HepG2 (cell line): ENCODE measurements at regions not wholly inside any gene's neighbourhood (a gene's known extent, or its start where the extent isn't known, plus 50 kb on each side); places are given as distances from the start of the nearest gene placed in this dataset.

Experiments used
- ATAC-seq: fragments of 200-7000 bp; cut with Tn5 transposase; 3 replicates; pipeline ENCODE4 v1.9.1; 2020; ENCODE audit warnings: mild to moderate bottlenecking, moderate library complexity
- BruUV-seq: library from RNA; stranded (reverse); fragments of 400-500 nt; replicated peaks from 2 replicates; lab custom pipeline; 2021; lab: Mats Ljungman, UMichigan
- CTCF ChIA-PET: fragments of 300-600 bp; formaldehyde crosslinking; extraction: SDS; loops from one replicate; lab custom pipeline; 2021; ENCODE audit warnings: low total read pairs, inconsistent platforms, low intra/inter-chr PET ratio; lab: Yijun Ruan, JAX
- POLR2A ChIA-PET: fragments of 350-600 bp; sonication (Branson Sonifier 250); formaldehyde crosslinking; loops from one replicate; lab custom pipeline; 2020; ENCODE audit warnings: antibody characterized with exemption, inconsistent platforms; lab: Yijun Ruan, JAX
- DNase-seq: peaks from one replicate; pipeline ENCODE4 v3.0.0-alpha.2; 2015; ENCODE audit warnings: low spot score
- FAIRE-seq: peaks from 3 replicates; lab custom pipeline; 2011; peaks lifted over from hg19 to GRCh38; lab: Jason Lieb, UNC
- H2AFZ ChIP-seq: one replicate; pipeline ENCODE4 v1.6.1; 2011; ENCODE audit warnings: low read length, inconsistent platforms
- H3K27ac ChIP-seq: fragments of 300-600 bp; 3 replicates; pipeline ENCODE4 v1.8.0; 2011; ENCODE audit warnings: mixed run types, mild to moderate bottlenecking, mixed read lengths, low read length, inconsistent platforms; ENCODE audit not compliant: insufficient read depth; ENCODE audit errors: extremely low read length
- H3K27me3 ChIP-seq, 2 experiments: fragments of 200-600 bp in 1 of 2; 2 replicates in 1 of 2; 3 replicates in 1 of 2; pipeline versions ENCODE4 v1.6.0 to v1.8.0; 2011; ENCODE audit warnings: low read length in 2 of 2, mild to moderate bottlenecking in 2 of 2, moderate library complexity in 2 of 2, inconsistent platforms in 1 of 2; ENCODE audit not compliant: insufficient read depth in 2 of 2, control insufficient read depth in 1 of 2
- H3K36me3 ChIP-seq, 2 experiments: fragments of 200-600 bp in 1 of 2; replicated peaks in 1 of 2; 2 replicates in 1 of 2; 3 replicates in 1 of 2; pipeline versions ENCODE4 v1.5.1 to v1.8.0; 2011; ENCODE audit warnings: low read length in 2 of 2, inconsistent platforms in 1 of 2; ENCODE audit not compliant: insufficient read depth in 2 of 2, control insufficient read depth in 1 of 2
- H3K4me1 ChIP-seq: 2 replicates; pipeline ENCODE4 v1.5.1; 2012; ENCODE audit warnings: low read length, inconsistent platforms; ENCODE audit not compliant: insufficient read depth
- H3K4me2 ChIP-seq: 2 replicates; pipeline ENCODE4 v1.6.0; 2011; ENCODE audit warnings: low read depth, low read length, inconsistent platforms
- H3K4me3 ChIP-seq, 3 experiments: fragments of 200-600 bp in 1 of 3; sonication (generic), shearing (Covaris generic) in 1 of 3; replicated peaks in 1 of 3; 2 replicates each; pipeline ENCODE4 v1.5.1; 2011 to 2016; ENCODE audit warnings: low read length in 3 of 3, inconsistent platforms in 2 of 3, low read depth in 2 of 3, mild to moderate bottlenecking in 2 of 3, control low read depth in 1 of 3, mixed read lengths in 1 of 3; ENCODE audit not compliant: insufficient read depth in 1 of 3
- H3K79me2 ChIP-seq: one replicate; pipeline ENCODE4 v1.6.1; 2011; ENCODE audit warnings: low read length, inconsistent platforms; ENCODE audit not compliant: insufficient read depth
- H3K9ac ChIP-seq: 2 replicates; pipeline ENCODE4 v1.6.0; 2011; ENCODE audit warnings: mild to moderate bottlenecking, low read depth, low read length, inconsistent platforms; ENCODE audit not compliant: insufficient read depth
- H3K9me3 ChIP-seq: 2 replicates; pipeline ENCODE4 v1.5.1; 2012; ENCODE audit warnings: mild to moderate bottlenecking, low read length
- H4K20me1 ChIP-seq: 2 replicates; pipeline ENCODE4 v1.6.0; 2011; ENCODE audit warnings: inconsistent platforms, mild to moderate bottlenecking, low read length, moderate library complexity; ENCODE audit not compliant: insufficient read depth
- IRF9 ChIP-seq: sonication (generic); formaldehyde crosslinking; IDR thresholded peaks from 2 replicates; pipeline ENCODE4 v1.8.0; 2022; ENCODE audit warnings: missing genetic modification reagents, mild to moderate bottlenecking, borderline replicate concordance
- PITX1 ChIP-seq: sonication (generic); formaldehyde crosslinking; IDR thresholded peaks from 2 replicates; pipeline ENCODE4 v1.5.1; 2020; ENCODE audit warnings: mild to moderate bottlenecking, missing genetic modification reagents
- SIX1 ChIP-seq: sonication (generic); formaldehyde crosslinking; IDR thresholded peaks from 2 replicates; pipeline ENCODE4 v1.4.0; 2020; ENCODE audit warnings: missing genetic modification reagents, borderline replicate concordance
- ZNF512B ChIP-seq: sonication (generic); formaldehyde crosslinking; IDR thresholded peaks from 2 replicates; pipeline ENCODE4 v1.5.1; 2020; ENCODE audit warnings: missing genetic modification reagents, mild to moderate bottlenecking, borderline replicate concordance
- ZNF550 ChIP-seq: sonication (generic); formaldehyde crosslinking; IDR thresholded peaks from 2 replicates; pipeline ENCODE4 v1.4.0; 2020; ENCODE audit warnings: mild to moderate bottlenecking, missing genetic modification reagents, borderline replicate concordance
- WGBS: methylation state at CpG from one replicate; pipeline ENCODE4 v1.1.6; 2017; ENCODE audit warnings: low lambda C conversion rate; 5-methylcytosine and 5-hydroxymethylcytosine counted together
- in situ Hi-C: cut with HindIII; loops from 2 replicates; pipeline ENCODE4 v1.10.0; 2017; ENCODE audit warnings: low pct_unique_long_range_greater_than_20kb; ENCODE audit not compliant: extremely low pct_ligation_motif_present
- intact Hi-C: fragments of 100-400 bp; cut with micrococcal nuclease; formaldehyde crosslinking; loops from one replicate; pipeline ENCODE4 v1.10.0; 2022; ENCODE audit not compliant: unreplicated experiment

GRCh38 chr3:25090698-25091453, 337.2 kb upstream of the RARB start:
- DNase-seq (no peak), ATAC-seq (no peak), FAIRE-seq (no peak)
- H3K36me3 ChIP-seq, result no peaks in the 10 kb centered on the region
- H3K27me3 ChIP-seq, result no peaks in the 10 kb centered on the region
- H3K9me3 ChIP-seq, result no peaks in the 10 kb centered on the region
- in situ Hi-C loops (no loop called here), intact Hi-C loops (no loop called here)
- H3K4me3 ChIP-seq, result no peak overlapping the region
- no peaks in the 10 kb centered on the region for H3K4me1 ChIP-seq
- ChIA-PET POLR2A (no interaction called here), CTCF (no interaction called here)
- H3K27ac ChIP-seq, result no peak overlapping the region
- H3K4me2 ChIP-seq, result no peak overlapping the region
- BruUV-seq, result no TSS peak
- H3K79me2 ChIP-seq, result no peaks in the 10 kb centered on the region
- TF ChIP-seq ZNF512B (no peak), ZNF550 (CRISPR knock-in tag) (no peak), PITX1 (no peak), IRF9 (CRISPR knock-in tag) (no peak), SIX1 (no peak)
- H2AFZ ChIP-seq, result no peak overlapping the region
- 8% methylated on average over 6 of the region's 6 CpGs for WGBS
- no peak overlapping the region for H3K9ac ChIP-seq
- no peaks in the 10 kb centered on the region for H4K20me1 ChIP-seq
